ENCODE measurements at regions not wholly inside any gene's neighbourhood (a gene's known extent, or its start where the extent isn't known, plus 50 kb on each side); places are given as distances from the start of the nearest gene placed in this dataset.

DNA sequence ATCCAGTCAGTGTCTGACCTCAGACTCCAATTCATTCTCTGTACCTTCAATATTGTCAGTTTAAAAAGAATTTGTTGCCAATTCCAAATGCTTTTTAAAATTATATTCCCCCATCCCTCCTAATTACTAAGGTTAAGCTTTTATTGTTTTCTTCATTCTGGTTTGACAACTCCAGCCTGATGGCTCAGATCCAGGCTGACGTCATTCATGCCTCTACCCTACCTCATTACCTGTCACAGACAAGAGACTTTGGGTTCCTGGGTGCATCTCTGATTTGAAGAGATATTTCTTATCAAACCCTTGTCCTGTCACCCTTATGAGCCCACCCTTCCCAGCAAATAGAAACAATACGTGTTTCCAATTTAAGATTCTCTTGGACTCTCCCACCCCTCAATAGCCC is 300.2 kb upstream of the CLNK start:
- CTCF ChIA-PET = no interaction called here
- no peaks in the 10 kb centered on the region for H3K4me1 ChIP-seq
- FAIRE-seq (no peak), ATAC-seq (no peak), DNase-seq (ENCODE audit: low read depth in 1 of 2, low spot score in 1 of 2) (no peak)
- POLR2A ChIA-PET = no interaction called here
- H3K27ac ChIP-seq = no peak overlapping the region
- WGBS (ENCODE audit: missing lambda C conversion rate) = 0% methylated on average over 2 of the region's 2 CpGs
- H3K4me2 ChIP-seq = no peak overlapping the region
- H3K9me3 ChIP-seq = no peaks in the 10 kb centered on the region
- no peak overlapping the region for H3K4me3 ChIP-seq
- TF ChIP-seq FOSB (CRISPR knock-in tag; IDR thresholded peaks at IDR 0.05) = no peak
- no peak for TF ChIP-seq POLR2A (IDR thresholded peaks at IDR 0.05; ENCODE audit: low read length)
- TF ChIP-seq, protein P1, sequence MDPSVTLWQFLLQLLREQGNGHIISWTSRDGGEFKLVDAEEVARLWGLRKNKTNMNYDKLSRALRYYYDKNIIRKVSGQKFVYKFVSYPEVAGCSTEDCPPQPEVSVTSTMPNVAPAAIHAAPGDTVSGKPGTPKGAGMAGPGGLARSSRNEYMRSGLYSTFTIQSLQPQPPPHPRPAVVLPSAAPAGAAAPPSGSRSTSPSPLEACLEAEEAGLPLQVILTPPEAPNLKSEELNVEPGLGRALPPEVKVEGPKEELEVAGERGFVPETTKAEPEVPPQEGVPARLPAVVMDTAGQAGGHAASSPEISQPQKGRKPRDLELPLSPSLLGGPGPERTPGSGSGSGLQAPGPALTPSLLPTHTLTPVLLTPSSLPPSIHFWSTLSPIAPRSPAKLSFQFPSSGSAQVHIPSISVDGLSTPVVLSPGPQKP (IDR thresholded peaks at IDR 0.05; ENCODE audit: low read depth, low read length) = no peak
- no peak for TF ChIP-seq FOXS1 (CRISPR knock-in tag; IDR thresholded peaks at IDR 0.05)
- TF ChIP-seq, protein P2, sequence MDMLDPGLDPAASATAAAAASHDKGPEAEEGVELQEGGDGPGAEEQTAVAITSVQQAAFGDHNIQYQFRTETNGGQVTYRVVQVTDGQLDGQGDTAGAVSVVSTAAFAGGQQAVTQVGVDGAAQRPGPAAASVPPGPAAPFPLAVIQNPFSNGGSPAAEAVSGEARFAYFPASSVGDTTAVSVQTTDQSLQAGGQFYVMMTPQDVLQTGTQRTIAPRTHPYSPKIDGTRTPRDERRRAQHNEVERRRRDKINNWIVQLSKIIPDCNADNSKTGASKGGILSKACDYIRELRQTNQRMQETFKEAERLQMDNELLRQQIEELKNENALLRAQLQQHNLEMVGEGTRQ (IDR thresholded peaks at IDR 0.05) = no peak
- no peak for TF ChIP-seq POLR2AphosphoS2 (conservative IDR thresholded peaks at IDR 0.05; ENCODE audit: low read length)
- no peak for TF ChIP-seq PHF8 (IDR thresholded peaks at IDR 0.05; ENCODE audit: borderline replicate concordance, low read depth)
- no peak for TF ChIP-seq ZSCAN20 (CRISPR knock-in tag; IDR thresholded peaks at IDR 0.05)
- TF ChIP-seq EHMT2 (IDR thresholded peaks at IDR 0.05; ENCODE audit: low read depth) = no peak
- TF ChIP-seq NPAS2 (CRISPR knock-in tag; IDR thresholded peaks at IDR 0.05; ENCODE audit: borderline replicate concordance) = no peak
- TF ChIP-seq, protein P3, sequence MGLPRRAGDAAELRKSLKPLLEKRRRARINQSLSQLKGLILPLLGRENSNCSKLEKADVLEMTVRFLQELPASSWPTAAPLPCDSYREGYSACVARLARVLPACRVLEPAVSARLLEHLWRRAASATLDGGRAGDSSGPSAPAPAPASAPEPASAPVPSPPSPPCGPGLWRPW (IDR thresholded peaks at IDR 0.05) = no peak
- no peak for TF ChIP-seq HOXA7 (CRISPR knock-in tag; IDR thresholded peaks at IDR 0.05)
- TF ChIP-seq NR3C1 (IDR thresholded peaks at IDR 0.05) = no peak
- no peak for TF ChIP-seq RFX5 (IDR thresholded peaks at IDR 0.05)
- TF ChIP-seq KDM1A (IDR thresholded peaks at IDR 0.05; ENCODE audit: low read depth) = no peak
- no peak for TF ChIP-seq TP53 (CRISPR knock-in tag; IDR thresholded peaks at IDR 0.05)
- no peak for TF ChIP-seq KDM5A (IDR thresholded peaks at IDR 0.05)
- no peak for TF ChIP-seq MAFK (IDR thresholded peaks at IDR 0.05; ENCODE audit: partially characterized antibody)
- TF ChIP-seq, protein P4, sequence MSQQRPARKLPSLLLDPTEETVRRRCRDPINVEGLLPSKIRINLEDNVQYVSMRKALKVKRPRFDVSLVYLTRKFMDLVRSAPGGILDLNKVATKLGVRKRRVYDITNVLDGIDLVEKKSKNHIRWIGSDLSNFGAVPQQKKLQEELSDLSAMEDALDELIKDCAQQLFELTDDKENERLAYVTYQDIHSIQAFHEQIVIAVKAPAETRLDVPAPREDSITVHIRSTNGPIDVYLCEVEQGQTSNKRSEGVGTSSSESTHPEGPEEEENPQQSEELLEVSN (IDR thresholded peaks at IDR 0.05; ENCODE audit: borderline replicate concordance, low read depth) = no peak
- no peak for TF ChIP-seq GATA3 (IDR thresholded peaks at IDR 0.05; ENCODE audit: borderline replicate concordance)

DNA sequence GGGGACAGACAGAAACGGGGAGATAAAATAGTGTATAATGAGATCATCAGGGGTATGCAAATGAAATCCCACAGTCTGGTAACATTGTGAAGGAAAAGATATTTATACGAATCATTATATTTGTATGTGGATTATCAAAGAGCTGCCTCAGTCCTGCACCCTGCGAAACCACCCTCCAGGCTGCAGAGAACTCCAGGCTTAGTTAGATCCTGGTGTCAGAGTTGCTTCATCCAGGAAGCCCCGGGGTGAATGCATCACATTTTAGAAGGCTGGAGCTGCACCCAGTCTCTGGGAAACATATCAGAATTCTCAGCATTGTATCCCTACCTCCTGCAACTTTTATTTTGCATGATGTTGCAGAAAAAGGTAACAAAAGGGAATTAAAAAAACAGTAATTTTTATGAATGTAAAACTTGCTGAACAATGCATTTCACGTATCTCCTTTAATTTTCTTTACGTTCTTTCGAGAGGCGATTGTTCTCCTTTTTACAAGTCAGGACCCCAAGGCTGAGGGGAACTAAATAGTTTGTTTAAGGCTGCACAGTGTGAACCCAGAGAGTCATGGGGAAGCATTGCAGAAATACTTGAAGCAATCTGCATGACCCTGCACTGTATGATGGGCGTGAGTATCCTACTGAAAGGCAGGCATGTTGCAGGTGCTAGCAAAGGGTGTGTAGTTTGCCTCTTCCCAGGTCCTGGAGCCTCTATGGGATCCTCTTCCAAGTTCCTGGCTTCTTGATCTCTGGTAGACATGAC is 299.5 kb upstream of the CLNK start:
- H3K27ac ChIP-seq = no peak overlapping the region
- ChIA-PET POLR2A (no interaction called here), CTCF (no interaction called here)
- WGBS (ENCODE audit: missing lambda C conversion rate) = 32% methylated on average over 9 of the region's 9 CpGs
- FAIRE-seq = no peak
- no peak overlapping the region for H3K4me3 ChIP-seq
- ATAC-seq = no peak
- TF ChIP-seq RCOR1 (IDR thresholded peaks at IDR 0.05; ENCODE audit: low read depth, low read length) (no peak), NPAS2 (CRISPR knock-in tag; IDR thresholded peaks at IDR 0.05; ENCODE audit: borderline replicate concordance) (no peak), ZSCAN20 (CRISPR knock-in tag; IDR thresholded peaks at IDR 0.05) (no peak), CHD2 (IDR thresholded peaks at IDR 0.05; ENCODE audit: low read length, partially characterized antibody) (no peak), NFE2L2 (conservative IDR thresholded peaks at IDR 0.05; ENCODE audit: low read length) (no peak), HDAC2 (IDR thresholded peaks at IDR 0.05) (no peak)
- TF ChIP-seq, protein P3 (IDR thresholded peaks at IDR 0.05) = no peak
- TF ChIP-seq, protein P2 (IDR thresholded peaks at IDR 0.05) = no peak
- H3K4me2 ChIP-seq = no peak overlapping the region
- H3K4me1 ChIP-seq = no peaks in the 10 kb centered on the region
- H3K9me3 ChIP-seq = no peaks in the 10 kb centered on the region
- no peak for DNase-seq (ENCODE audit: low read depth in 1 of 2, low spot score in 1 of 2)

All from A549 (cell line).